AG04449 (cell line): ENCODE measurements at regions not wholly inside any gene's neighbourhood (a gene's known extent, or its start where the extent isn't known, plus 50 kb on each side); places are given as distances from the start of the nearest gene placed in this dataset.

Experiments used
- CTCF ChIA-PET: fragments of 350-600 bp; formaldehyde crosslinking; extraction: SDS; loops from one replicate; lab custom pipeline; 2021; ENCODE audit warnings: antibody characterized with exemption; lab: Yijun Ruan, JAX
- POLR2A ChIA-PET: fragments of 400-600, 350-600 bp; formaldehyde crosslinking; extraction: SDS; loops from one replicate; lab custom pipeline; 2020; ENCODE audit warnings: antibody characterized with exemption, inconsistent platforms; lab: Yijun Ruan, JAX
- DNase-seq: peaks from one replicate; pipeline ENCODE4 v3.0.0-alpha.2; 2010; ENCODE audit warnings: low read depth, low spot score
- H3K4me3 ChIP-seq: 2 replicates; pipeline ENCODE4 v1.5.1; 2011; ENCODE audit warnings: low read depth, mild to moderate bottlenecking, control low read depth, low read length
- TF ChIP-seq, protein P1 (sequence below): IDR thresholded peaks from one replicate; pipeline ENCODE4 v1.5.1; 2011; ENCODE audit warnings: mild to moderate bottlenecking, moderate library complexity, low read length, control low read depth, inconsistent platforms; ENCODE audit not compliant: insufficient read depth; ENCODE audit errors: missing control alignments

DNA sequence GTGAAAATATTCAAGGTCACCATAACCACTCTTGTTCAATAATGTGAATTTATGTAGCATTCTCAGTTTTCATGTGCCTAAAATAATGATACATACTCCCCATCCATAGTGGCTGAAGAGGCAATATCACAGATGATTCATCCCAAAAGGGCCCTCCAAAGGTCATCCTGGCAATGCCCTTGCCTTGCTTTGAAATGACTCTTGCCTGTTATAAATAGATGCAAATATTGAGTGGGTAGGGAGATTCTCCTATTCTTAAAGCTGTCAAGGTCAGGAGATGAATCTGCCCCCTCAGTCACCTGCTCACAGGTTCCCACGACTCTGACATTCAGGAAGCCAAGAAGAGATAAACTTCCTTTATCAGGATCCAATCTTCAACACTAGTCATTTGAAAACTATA is 490.5 kb downstream of the TNS1 start:
- CTCF ChIA-PET = interaction anchor here (1.2 to 8.5 kb wide), 12 partner anchors 9 to 995 kb away, joined by 3 to 102 read pairs (median 16); no protein-coding TSS in a partner anchor
- DNase-seq = no peak
- POLR2A ChIA-PET = no interaction called here
- no peak overlapping the region for H3K4me3 ChIP-seq
- TF ChIP-seq, protein P1, sequence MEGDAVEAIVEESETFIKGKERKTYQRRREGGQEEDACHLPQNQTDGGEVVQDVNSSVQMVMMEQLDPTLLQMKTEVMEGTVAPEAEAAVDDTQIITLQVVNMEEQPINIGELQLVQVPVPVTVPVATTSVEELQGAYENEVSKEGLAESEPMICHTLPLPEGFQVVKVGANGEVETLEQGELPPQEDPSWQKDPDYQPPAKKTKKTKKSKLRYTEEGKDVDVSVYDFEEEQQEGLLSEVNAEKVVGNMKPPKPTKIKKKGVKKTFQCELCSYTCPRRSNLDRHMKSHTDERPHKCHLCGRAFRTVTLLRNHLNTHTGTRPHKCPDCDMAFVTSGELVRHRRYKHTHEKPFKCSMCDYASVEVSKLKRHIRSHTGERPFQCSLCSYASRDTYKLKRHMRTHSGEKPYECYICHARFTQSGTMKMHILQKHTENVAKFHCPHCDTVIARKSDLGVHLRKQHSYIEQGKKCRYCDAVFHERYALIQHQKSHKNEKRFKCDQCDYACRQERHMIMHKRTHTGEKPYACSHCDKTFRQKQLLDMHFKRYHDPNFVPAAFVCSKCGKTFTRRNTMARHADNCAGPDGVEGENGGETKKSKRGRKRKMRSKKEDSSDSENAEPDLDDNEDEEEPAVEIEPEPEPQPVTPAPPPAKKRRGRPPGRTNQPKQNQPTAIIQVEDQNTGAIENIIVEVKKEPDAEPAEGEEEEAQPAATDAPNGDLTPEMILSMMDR = no peak

DNA sequence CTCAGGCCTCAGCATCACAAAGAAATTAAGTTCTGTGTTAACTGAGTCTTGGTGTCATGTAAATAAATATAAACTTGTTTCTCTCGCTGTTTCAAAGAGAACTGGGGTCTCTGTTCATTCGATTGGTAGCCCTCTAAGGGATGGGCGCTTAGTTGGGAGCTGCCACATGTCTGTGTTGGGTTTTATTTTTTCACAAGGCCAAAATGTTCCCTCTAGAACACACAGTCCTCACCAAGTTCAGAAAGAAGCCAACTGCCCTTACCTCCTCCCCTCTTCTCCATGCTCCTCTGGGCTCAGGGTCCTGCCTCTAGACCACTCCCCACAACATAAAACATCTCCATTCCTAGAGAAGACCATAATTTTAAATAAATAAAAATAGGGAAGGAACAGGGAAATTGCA is 490.9 kb downstream of the TNS1 start:
- POLR2A ChIA-PET = no interaction called here
- TF ChIP-seq, protein P1 = no peak

GRCh38 chr2:217510771-217511291 is 492.0 kb downstream of the TNS1 start:
- TF ChIP-seq, protein P1 = peak; percentile 78
- POLR2A ChIA-PET = interaction anchor here (0.7 to 1.0 kb wide), 3 partner anchors 200 to 828 kb away, joined by 3 to 4 read pairs (median 4); no protein-coding TSS in a partner anchor
- no peak overlapping the region for H3K4me3 ChIP-seq
- CTCF ChIA-PET = interaction anchor here (0.6 to 8.5 kb wide), 61 partner anchors 10 to 993 kb away, joined by 3 to 102 read pairs (median 4); partner anchors contain the start of gene IGFBP5
- no peak for DNase-seq

More for the DNA sequence above, 490.9 kb downstream of the TNS1 start:
- DNase-seq = no peak
- no peak overlapping the region for H3K4me3 ChIP-seq
- CTCF ChIA-PET = interaction anchor here (0.5 to 8.5 kb wide), 33 partner anchors 9 to 994 kb away, joined by 3 to 102 read pairs (median 5); partner anchors contain the start of gene IGFBP5

DNA sequence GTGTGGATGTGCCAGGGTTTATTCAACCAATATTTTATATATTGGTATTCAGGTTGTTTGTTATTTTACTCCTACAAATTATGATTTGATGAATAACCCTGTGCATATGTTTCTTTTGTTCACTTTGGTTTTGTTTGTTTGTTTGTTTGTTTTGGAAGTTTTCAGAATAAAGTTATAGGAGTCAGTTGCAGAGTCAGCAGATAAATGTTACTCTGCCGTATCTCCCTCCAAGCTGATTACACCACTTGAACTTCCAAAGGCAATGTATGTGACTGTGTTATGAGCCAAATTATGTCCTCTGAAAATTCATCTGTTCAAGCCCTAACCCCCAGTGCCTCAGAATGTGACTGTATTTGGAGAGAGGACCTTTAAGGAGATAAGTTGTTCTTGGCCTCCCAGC is 497.5 kb downstream of the TNS1 start:
- ChIA-PET CTCF (interaction anchor here (1.1 kb wide), 1 partner anchor 416 kb away, joined by 3 read pairs; no protein-coding TSS in a partner anchor), POLR2A (no interaction called here)
- TF ChIP-seq, protein P1 = no peak
- no peak for DNase-seq
- H3K4me3 ChIP-seq = no peak overlapping the region

DNA sequence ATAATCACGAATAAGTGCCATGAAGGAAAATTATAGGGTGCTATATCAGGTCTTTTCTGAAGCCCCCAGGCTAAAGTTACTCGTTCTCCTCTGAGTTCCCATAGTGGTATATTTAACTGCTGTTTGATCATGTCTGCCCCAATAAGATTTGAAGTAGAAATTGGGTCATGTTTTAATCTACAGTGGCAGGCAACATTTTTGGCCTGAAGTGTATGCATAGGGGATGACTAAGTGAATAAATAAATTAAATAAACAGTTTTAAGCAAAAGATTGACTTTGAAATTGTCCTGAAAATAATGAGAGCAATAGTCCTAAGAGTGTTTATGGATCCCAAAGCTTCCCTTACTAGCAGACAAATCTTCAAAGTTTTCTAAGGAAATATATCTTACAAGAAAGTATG is 500.9 kb downstream of the TNS1 start:
- ChIA-PET CTCF (interaction anchor here (1.0 kb wide), 1 partner anchor 802 kb away, joined by 3 read pairs; no protein-coding TSS in a partner anchor), POLR2A (no interaction called here)
- no peak overlapping the region for H3K4me3 ChIP-seq
- TF ChIP-seq, protein P1 = no peak
- no peak for DNase-seq

- POLR2A ChIA-PET = no interaction called here
- TF ChIP-seq, protein P1 = no peak
- DNase-seq = no peak
- CTCF ChIA-PET = interaction anchor here (1.2 to 1.7 kb wide), 3 partner anchors 8 to 215 kb away, joined by 3 to 8 read pairs (median 3); no protein-coding TSS in a partner anchor
- H3K4me3 ChIP-seq = no peak overlapping the region
Measured at GRCh38 chr2:217497843-217498377, 504.9 kb downstream of the TNS1 start.
